ENCODE measurements at regions not wholly inside any gene's neighbourhood (a gene's known extent, or its start where the extent isn't known, plus 50 kb on each side); places are given as distances from the start of the nearest gene placed in this dataset.

DNA sequence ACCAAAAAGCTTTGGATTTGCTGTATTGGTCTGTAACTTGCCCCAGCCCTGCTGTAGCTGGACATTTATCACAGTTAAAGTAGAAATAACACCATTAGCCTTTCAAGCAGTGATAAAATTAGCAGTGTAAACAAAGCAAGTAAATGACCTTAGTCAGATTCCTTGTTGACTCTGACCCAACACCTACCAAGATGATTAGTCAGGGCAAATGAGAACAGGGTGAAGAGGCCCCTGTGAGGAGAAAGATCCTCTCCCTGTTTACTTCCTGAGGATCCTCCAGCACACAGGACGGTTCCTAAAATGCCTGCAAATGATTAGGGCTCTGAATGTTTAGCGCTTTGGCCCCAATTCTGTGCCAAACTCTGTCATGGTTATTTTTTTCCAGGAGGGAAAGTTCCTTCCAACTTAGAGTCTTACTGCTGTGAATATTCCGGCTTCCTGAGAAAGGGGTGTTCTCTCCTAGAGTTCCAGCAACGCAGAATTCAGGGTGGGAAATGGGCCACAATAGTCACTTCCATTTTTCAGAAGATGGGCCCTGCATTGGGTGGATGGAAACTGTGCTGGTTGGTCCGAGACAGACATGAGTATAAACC, 259.0 kb upstream of the MYOCD start:
- Histone ChIP-seq H3K4me3 (no peak overlapping the region), H3K27me3 (ENCODE audit: low read depth) (no peaks in the 10 kb centered on the region), H3K9me3 (replicated peaks) (no peaks in the 10 kb centered on the region), H3K36me3 (no peaks in the 10 kb centered on the region), H3K4me1 (peaks cover 6% of the 10 kb centered on the region), H3K27ac (replicated peaks) (no peak overlapping the region)
- no peak for DNase-seq
- intact Hi-C loops (cut with micrococcal nuclease) = no loop called here
- TF ChIP-seq, protein P1, sequence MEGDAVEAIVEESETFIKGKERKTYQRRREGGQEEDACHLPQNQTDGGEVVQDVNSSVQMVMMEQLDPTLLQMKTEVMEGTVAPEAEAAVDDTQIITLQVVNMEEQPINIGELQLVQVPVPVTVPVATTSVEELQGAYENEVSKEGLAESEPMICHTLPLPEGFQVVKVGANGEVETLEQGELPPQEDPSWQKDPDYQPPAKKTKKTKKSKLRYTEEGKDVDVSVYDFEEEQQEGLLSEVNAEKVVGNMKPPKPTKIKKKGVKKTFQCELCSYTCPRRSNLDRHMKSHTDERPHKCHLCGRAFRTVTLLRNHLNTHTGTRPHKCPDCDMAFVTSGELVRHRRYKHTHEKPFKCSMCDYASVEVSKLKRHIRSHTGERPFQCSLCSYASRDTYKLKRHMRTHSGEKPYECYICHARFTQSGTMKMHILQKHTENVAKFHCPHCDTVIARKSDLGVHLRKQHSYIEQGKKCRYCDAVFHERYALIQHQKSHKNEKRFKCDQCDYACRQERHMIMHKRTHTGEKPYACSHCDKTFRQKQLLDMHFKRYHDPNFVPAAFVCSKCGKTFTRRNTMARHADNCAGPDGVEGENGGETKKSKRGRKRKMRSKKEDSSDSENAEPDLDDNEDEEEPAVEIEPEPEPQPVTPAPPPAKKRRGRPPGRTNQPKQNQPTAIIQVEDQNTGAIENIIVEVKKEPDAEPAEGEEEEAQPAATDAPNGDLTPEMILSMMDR (IDR thresholded peaks at IDR 0.05; ENCODE audit: borderline replicate concordance) = no peak

DNA sequence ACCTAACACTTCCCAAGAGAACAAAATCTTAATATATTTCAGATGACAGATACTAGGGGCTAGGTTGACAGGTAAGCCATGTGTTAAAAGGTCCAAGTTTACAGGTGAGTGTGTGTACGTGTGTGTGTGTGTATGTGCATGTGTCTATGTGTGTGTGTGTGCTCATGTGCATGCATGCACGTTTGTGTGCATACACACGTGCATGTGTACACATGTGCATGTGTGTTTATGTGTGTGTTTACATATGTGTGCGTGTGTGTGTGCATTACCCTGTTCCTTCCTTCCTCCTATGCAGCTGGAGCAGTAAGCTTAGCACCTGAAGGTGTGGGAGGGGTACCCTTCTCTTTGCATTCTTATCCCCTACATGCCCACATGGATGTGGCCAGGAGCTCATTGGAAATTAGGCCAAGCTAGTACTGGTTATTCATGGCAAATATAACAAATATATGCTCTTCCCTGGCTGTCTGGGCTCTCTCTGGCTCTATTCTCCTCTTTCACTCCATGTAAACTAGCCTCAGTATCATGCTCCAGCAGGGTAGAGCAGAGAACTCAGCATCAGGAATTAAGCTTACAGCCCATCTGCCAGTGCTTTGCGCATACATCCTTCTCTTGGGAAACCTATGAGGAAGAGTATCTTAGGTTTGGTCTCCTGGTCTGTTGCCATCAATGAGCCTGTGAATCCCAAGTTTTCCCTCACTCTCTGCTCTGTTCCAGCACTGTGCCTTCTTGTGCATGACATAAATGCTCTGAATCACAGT, 258.0 kb upstream of the MYOCD start:
- H3K4me1 ChIP-seq = peaks cover 6% of the 10 kb centered on the region
- H3K27me3 ChIP-seq (ENCODE audit: low read depth) = no peaks in the 10 kb centered on the region
- DNase-seq = no peak
- TF ChIP-seq, protein P1 (IDR thresholded peaks at IDR 0.05; ENCODE audit: borderline replicate concordance) = no peak
- H3K27ac ChIP-seq (replicated peaks) = no peak overlapping the region
- H3K36me3 ChIP-seq = no peaks in the 10 kb centered on the region
- no peaks in the 10 kb centered on the region for H3K9me3 ChIP-seq (replicated peaks)
- no peak overlapping the region for H3K4me3 ChIP-seq
- intact Hi-C loops (cut with micrococcal nuclease) = no loop called here

DNA sequence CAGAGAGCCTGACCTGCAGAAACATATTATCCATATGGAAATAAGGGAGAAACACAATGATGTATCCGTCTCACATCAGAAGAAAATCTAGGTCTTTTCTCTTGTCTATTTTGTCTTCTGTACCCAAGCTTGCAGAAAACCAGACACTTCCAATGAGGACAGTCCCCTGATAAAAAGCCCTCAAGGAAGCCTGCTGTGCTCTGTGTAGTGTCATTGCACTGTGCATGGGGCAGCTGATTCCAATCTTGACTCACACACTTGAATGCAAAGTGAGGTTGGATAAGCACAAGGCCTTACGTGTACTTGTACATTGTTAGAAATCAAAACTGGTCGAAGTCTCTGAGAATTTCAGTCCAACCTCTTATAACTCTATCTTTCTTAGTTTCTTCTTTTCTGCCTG, 256.6 kb upstream of the MYOCD start:
- peaks cover 6% of the 10 kb centered on the region for H3K4me1 ChIP-seq
- H3K4me3 ChIP-seq = no peak overlapping the region
- intact Hi-C loops (cut with micrococcal nuclease) = no loop called here
- no peak overlapping the region for H3K27ac ChIP-seq (replicated peaks)
- TF ChIP-seq, protein P1 (IDR thresholded peaks at IDR 0.05; ENCODE audit: borderline replicate concordance) = no peak
- no peaks in the 10 kb centered on the region for H3K36me3 ChIP-seq
- no peak for DNase-seq
- H3K27me3 ChIP-seq (ENCODE audit: low read depth) = peaks cover 4% of the 10 kb centered on the region
- H3K9me3 ChIP-seq (replicated peaks) = no peaks in the 10 kb centered on the region

DNA sequence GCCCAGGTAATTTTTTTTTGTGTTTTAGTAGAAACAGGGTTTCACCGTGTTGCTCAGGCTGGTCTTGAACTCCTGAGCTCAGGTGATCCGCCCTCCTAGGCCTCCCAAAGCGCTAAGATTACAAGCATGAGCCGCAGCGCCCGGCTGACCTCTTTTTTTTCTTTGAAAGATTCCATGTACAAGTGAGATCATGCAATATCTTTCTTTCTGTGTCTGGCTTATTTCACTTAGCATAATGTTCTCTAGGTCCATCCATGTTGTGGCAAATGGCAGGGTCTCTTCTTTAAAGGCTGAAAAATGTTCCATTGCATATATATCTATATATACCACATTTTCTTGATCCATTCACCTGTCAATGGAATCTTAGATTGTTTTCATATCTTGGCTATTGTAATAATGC, 255.0 kb upstream of the MYOCD start:
- intact Hi-C loops (cut with micrococcal nuclease) = no loop called here
- H3K4me1 ChIP-seq = peaks cover 6% of the 10 kb centered on the region
- DNase-seq = no peak
- H3K27ac ChIP-seq (replicated peaks) = no peak overlapping the region
- H3K27me3 ChIP-seq (ENCODE audit: low read depth) = peaks cover 6% of the 10 kb centered on the region
- TF ChIP-seq, protein P1 (IDR thresholded peaks at IDR 0.05; ENCODE audit: borderline replicate concordance) = no peak
- H3K9me3 ChIP-seq (replicated peaks) = no peaks in the 10 kb centered on the region
- H3K36me3 ChIP-seq = no peaks in the 10 kb centered on the region
- no peak overlapping the region for H3K4me3 ChIP-seq

DNA sequence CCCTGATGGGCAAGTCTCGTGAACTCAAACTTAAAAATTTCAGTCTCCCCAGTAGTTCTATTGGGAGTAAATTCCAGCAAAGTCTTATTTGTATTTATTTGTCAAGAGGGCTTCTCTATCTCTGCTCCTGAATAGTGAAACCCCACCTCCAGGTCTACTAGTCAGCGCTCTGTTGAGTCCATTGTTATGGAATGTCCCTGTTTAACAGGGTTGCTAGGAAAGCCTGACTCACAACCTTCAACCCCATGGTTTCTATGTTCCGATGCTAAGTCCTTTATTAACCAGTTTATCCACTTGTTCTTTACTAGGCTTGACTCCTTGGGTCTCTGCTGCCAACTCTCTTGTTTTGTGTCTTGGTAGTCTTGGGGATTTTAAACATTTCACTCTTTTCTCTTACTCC, 250.7 kb upstream of the MYOCD start:
- intact Hi-C loops (cut with micrococcal nuclease) = no loop called here
- Histone ChIP-seq H3K27me3 (ENCODE audit: low read depth) (peaks cover 6% of the 10 kb centered on the region), H3K27ac (replicated peaks) (no peak overlapping the region), H3K9me3 (replicated peaks) (no peaks in the 10 kb centered on the region), H3K36me3 (no peaks in the 10 kb centered on the region), H3K4me3 (no peak overlapping the region), H3K4me1 (no peaks in the 10 kb centered on the region)
- no peak for DNase-seq
- TF ChIP-seq, protein P1 (IDR thresholded peaks at IDR 0.05; ENCODE audit: borderline replicate concordance) = no peak

Measured in left ventricle myocardium inferior (tissue), 1 donor.